ENCODE measurements at regions not wholly inside any gene's neighbourhood (a gene's known extent, or its start where the extent isn't known, plus 50 kb on each side); places are given as distances from the start of the nearest gene placed in this dataset.

GRCh38 chr5:74401946-74402320, 238.6 kb downstream of the ENC1 start:
- no peak for TF ChIP-seq CTCF (IDR thresholded peaks at IDR 0.05)
- intact Hi-C loops (cut with DNase I), result loop anchor here (10.0 kb wide), 1 partner anchor 233 kb away; no protein-coding TSS in a partner anchor
- Histone ChIP-seq H3K9me3 (no peaks in the 10 kb centered on the region), H3K9ac (ENCODE audit: low read depth in 2 of 2, low read length in 2 of 2) (no peak overlapping the region), H3K27ac (no peak overlapping the region), H3K36me3 (no peaks in the 10 kb centered on the region), H3K27me3 (no peaks in the 10 kb centered on the region), H3K4me3 (no peak overlapping the region), H3K4me1 (no peaks in the 10 kb centered on the region)
- DNase-seq, result no peak

- DNase-seq, result no peak
- Histone ChIP-seq H3K27ac (no peak overlapping the region), H3K9ac (ENCODE audit: low read depth in 2 of 2, low read length in 2 of 2) (no peak overlapping the region), H3K4me3 (no peak overlapping the region), H3K4me1 (no peaks in the 10 kb centered on the region), H3K36me3 (no peaks in the 10 kb centered on the region), H3K9me3 (no peaks in the 10 kb centered on the region), H3K27me3 (no peaks in the 10 kb centered on the region)
- no peak for TF ChIP-seq CTCF (IDR thresholded peaks at IDR 0.05)
- intact Hi-C loops (cut with DNase I), result loop anchor here (10.0 kb wide), 1 partner anchor 233 kb away; no protein-coding TSS in a partner anchor
Measured at GRCh38 chr5:74401281-74401945, 239.1 kb downstream of the ENC1 start.

DNA sequence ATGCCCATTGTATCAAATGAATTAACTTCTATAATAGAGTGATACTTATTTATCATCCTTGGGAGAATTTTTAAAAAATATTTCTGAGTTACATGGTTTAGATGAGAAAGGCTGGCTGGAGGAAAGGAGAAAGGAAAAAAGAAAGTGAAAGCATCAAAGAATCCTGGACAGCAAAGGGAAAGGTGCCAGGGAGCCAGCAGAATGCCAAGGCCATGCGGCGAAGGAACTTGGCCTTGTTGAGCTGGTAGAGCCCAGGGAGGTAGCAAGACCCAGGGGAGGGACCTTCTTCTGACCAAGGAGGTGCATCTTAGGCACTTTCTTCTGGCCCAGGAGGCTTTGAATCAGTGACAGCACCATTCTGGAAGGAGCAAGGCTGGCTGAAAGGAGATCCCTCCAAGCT, 240.5 kb downstream of the ENC1 start:
- H3K9ac ChIP-seq (ENCODE audit: low read depth in 2 of 2, low read length in 2 of 2), result no peak overlapping the region
- no peaks in the 10 kb centered on the region for H3K27me3 ChIP-seq
- no peaks in the 10 kb centered on the region for H3K9me3 ChIP-seq
- TF ChIP-seq CTCF (IDR thresholded peaks at IDR 0.05), result no peak
- no peak overlapping the region for H3K4me3 ChIP-seq
- no peaks in the 10 kb centered on the region for H3K36me3 ChIP-seq
- no peaks in the 10 kb centered on the region for H3K4me1 ChIP-seq
- no peak overlapping the region for H3K27ac ChIP-seq
- DNase-seq, result no peak
- intact Hi-C loops (cut with DNase I), result loop anchor here (10.0 kb wide), 1 partner anchor 235 kb away; no protein-coding TSS in a partner anchor

DNA sequence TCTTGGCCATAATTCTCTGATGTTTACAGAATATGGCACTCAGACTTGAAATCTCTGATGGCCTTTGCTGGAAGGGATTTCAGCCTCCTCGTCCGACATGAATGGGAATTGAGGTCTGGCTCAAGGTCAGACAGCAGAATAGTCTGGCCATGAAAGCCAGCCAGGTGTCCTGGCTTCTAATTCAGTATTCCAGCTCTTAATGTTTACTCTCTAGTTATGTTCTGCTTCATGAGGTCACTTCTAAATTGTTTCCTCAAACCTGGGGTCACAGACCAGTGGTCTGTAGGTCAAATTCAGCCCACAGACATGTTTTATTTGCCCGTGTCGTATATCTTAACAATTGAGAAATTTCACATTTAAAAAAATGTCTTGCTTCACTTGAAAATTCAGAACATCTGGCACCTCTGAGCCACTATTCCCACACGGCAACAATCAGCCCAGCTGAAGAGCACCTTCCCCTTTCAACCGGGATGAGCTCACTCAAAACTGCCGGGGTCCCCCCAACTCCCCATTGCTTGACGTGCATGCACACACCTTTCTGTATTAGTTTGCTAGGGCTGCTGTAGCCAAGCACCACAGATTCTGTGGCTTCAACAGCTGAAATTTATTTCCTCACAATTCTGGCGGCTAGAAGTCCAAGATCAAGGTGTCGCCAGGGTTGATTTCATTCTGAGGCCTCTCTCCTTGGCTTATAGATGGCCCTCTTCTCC, 243.5 kb downstream of the ENC1 start:
- H3K36me3 ChIP-seq, result no peaks in the 10 kb centered on the region
- H3K9ac ChIP-seq (ENCODE audit: low read depth in 2 of 2, low read length in 2 of 2), result no peak overlapping the region
- DNase-seq, result no peak
- TF ChIP-seq CTCF (IDR thresholded peaks at IDR 0.05), result no peak
- H3K4me3 ChIP-seq, result no peak overlapping the region
- no peaks in the 10 kb centered on the region for H3K27me3 ChIP-seq
- H3K27ac ChIP-seq, result no peak overlapping the region
- H3K4me1 ChIP-seq, result no peaks in the 10 kb centered on the region
- intact Hi-C loops (cut with DNase I), result no loop called here
- H3K9me3 ChIP-seq, result no peaks in the 10 kb centered on the region

- H3K9me3 ChIP-seq, result no peaks in the 10 kb centered on the region
- H3K9ac ChIP-seq (ENCODE audit: low read depth in 2 of 2, low read length in 2 of 2), result no peak overlapping the region
- H3K27me3 ChIP-seq, result no peaks in the 10 kb centered on the region
- H3K4me3 ChIP-seq, result no peak overlapping the region
- intact Hi-C loops (cut with DNase I), result no loop called here
- no peaks in the 10 kb centered on the region for H3K36me3 ChIP-seq
- no peaks in the 10 kb centered on the region for H3K4me1 ChIP-seq
- no peak for DNase-seq
- no peak for TF ChIP-seq CTCF (IDR thresholded peaks at IDR 0.05)
- H3K27ac ChIP-seq, result no peak overlapping the region
Measured at GRCh38 chr5:74394916-74395880, 245.3 kb downstream of the ENC1 start.

All from colonic mucosa (tissue), 4 donors.